ENCODE measurements at regions not wholly inside any gene's neighbourhood (a gene's known extent, or its start where the extent isn't known, plus 50 kb on each side); places are given as distances from the start of the nearest gene placed in this dataset.
"Not testable (repeated sequence)": the region's sequence is repeated elsewhere in the genome, so short reads cannot be mapped to it uniquely, and the experiment has no call there.

DNA sequence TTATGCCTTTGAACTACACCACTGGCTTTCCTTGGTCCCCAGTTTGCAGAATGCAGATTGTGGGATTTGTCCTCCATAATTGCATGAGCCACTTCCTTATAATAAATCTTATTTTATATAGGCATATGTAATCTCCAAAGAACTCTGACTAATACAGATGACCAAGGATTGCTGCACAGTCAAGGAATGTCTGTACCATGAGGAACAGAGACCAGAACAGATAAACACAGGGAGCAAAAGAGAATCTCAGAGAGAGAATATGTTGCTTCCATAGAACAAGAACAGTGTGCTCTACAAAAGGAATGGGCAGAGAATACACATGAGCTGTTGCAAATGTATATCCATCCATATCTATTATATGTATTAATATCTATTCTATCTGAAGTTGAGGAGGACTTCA, 111.1 kb downstream of the ADRA2C start:
- peaks cover 4% of the 10 kb centered on the region for H3K36me3 Mint-ChIP-seq (ENCODE audit: low read depth)
- H3K27me3 Mint-ChIP-seq: peaks cover 40% of the 10 kb centered on the region
- H3K9me3 Mint-ChIP-seq: peaks cover 13% of the 10 kb centered on the region
- H3K4me3 Mint-ChIP-seq: no peak overlapping the region
- H3K27ac Mint-ChIP-seq: no peak overlapping the region
- ChIA-PET POLR2A (no interaction called here), CTCF (no interaction called here)
- DNase-seq: no peak
- peaks cover 14% of the 10 kb centered on the region for H3K4me1 Mint-ChIP-seq

DNA sequence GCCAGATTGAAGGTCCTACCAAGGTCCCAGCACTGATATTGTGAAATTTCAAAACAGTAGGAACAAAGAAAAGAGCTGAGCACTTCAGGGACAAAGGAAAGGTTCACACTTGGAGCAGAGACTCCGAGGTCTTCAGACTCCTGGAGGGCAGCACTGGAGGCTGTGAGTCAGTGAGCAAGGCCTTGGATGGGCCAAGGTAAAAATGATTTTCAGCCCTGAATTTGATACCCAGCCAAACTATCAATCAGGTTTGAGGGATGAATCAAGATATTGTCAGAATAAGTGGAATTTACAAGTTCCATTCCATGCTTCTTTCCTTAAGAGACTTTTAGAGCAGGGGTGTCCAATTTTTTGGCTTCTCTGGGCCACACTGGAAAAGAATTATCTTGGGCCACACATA, 111.7 kb downstream of the ADRA2C start:
- no peak overlapping the region for H3K4me3 Mint-ChIP-seq
- peaks cover 38% of the 10 kb centered on the region for H3K27me3 Mint-ChIP-seq
- peaks cover 13% of the 10 kb centered on the region for H3K9me3 Mint-ChIP-seq
- ChIA-PET CTCF (no interaction called here), POLR2A (no interaction called here)
- DNase-seq: no peak
- peaks cover 14% of the 10 kb centered on the region for H3K4me1 Mint-ChIP-seq
- H3K36me3 Mint-ChIP-seq (ENCODE audit: low read depth): peaks cover 4% of the 10 kb centered on the region
- no peak overlapping the region for H3K27ac Mint-ChIP-seq

DNA sequence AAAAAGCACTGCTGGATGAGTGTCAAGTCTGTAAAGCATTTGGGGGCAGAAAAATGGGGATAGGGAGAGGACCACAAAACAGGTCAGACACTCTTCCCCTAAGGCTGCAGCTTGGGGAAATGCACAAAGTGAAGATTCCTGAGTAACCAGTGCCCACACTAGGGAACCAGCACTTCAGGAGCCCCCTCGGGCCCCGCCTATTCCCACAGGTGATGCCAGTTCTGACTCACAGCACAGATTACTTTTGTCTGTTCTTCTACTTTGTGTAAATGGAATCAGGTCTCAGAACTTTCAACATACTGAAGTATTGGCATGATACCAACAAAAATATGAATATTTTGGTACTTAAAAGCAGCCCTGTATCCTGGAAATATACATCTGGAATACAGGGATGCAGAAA, 112.5 kb downstream of the ADRA2C start:
- peaks cover 4% of the 10 kb centered on the region for H3K36me3 Mint-ChIP-seq (ENCODE audit: low read depth)
- H3K4me3 Mint-ChIP-seq: no peak overlapping the region
- peaks cover 14% of the 10 kb centered on the region for H3K4me1 Mint-ChIP-seq
- ChIA-PET POLR2A (no interaction called here), CTCF (no interaction called here)
- H3K27me3 Mint-ChIP-seq: peaks cover 35% of the 10 kb centered on the region
- peaks cover 13% of the 10 kb centered on the region for H3K9me3 Mint-ChIP-seq
- no peak for DNase-seq
- no peak overlapping the region for H3K27ac Mint-ChIP-seq

DNA sequence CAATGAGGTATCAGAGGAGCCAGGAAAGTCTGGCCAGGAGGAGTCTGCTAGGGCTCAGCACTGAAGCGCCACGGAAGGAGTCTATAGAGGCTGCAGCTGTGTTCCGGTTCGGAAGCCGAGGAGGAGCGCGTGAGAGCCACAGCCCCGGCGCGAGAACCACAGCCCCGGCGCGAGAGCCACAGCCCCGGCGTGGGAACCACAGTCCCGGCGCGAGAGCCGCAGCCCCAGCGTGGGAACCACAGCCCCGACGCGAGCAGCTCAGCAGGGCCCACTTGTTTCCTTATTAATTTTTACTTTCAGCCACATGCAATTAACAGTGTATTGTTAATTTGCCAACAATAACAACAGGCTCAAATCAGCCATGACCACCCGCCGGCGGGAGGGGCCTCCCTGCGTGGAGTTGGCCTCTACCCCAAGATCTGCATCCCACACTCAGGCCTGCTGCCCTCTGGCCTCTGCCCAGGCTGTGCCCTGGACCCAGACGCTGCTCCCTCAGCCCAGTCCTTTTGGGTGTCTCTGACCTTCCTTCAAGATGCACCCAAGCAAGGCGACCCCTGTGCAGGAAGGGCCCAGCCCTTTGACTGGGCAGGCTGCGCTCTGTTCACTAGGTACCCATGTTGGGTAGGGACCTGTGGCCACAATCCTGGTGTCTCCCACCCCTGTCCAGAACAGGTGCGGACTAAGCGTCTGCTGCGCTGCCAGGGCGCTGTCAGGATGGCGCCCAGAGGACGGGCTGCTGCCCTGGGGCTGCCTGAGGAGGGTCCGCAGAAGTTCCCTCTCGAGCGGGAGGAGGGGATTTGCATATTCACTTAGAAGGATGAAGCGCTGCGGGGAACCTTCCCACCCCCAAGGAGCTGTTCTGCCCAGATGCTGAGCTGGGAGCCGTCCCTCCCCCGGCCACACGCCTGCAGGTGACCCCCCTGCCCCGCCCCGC, 113.8 kb downstream of the ADRA2C start:
- DNase-seq: peak; percentile 15
- Mint-ChIP-seq H3K27me3 (peaks cover 38% of the 10 kb centered on the region), H3K27ac (no peak overlapping the region), H3K4me1 (peaks cover 14% of the 10 kb centered on the region), H3K9me3 (peaks cover 13% of the 10 kb centered on the region), H3K36me3 (ENCODE audit: low read depth) (peaks cover 4% of the 10 kb centered on the region), H3K4me3 (no peak overlapping the region)
- POLR2A ChIA-PET: interaction anchor here (0.7 kb wide), 1 partner anchor 438 kb away, joined by 4 read pairs; the partner anchor contains the start of gene HGFAC
- CTCF ChIA-PET: interaction anchor here (0.7 to 1.2 kb wide), 4 partner anchors 11 to 555 kb away, joined by 3 read pairs; no protein-coding TSS in a partner anchor

DNA sequence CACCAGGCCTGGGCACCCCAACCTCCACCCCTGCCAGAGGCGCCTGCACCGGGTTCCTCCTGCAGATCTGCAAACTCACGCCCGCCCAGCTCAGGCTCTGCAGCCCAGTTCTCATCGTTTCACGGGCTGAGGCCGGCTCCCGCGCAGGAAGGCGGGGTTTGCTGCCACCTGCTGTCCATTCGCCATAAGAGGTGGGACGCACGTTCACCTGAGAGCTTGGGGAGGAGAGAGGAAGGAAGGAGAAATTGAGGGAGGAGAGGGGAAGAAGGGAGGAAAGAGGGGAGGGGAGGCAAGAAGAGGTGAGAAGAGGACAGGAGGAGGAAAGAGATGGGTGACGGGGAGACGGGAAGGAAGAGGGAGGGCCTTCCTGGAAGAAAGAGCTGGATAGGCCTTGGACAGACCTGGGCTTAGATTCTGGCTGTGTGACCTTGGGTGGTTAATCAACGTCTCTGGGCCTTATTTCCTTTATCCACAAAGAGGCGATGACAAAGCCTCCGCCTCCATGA, 114.5 kb downstream of the ADRA2C start:
- ChIA-PET CTCF (interaction anchor here (0.7 to 1.2 kb wide), 4 partner anchors 12 to 555 kb away, joined by 3 read pairs; no protein-coding TSS in a partner anchor), POLR2A (no interaction called here)
- peaks cover 38% of the 10 kb centered on the region for H3K27me3 Mint-ChIP-seq
- H3K9me3 Mint-ChIP-seq: peaks cover 13% of the 10 kb centered on the region
- DNase-seq: peak; percentile 70
- H3K4me3 Mint-ChIP-seq: no peak overlapping the region
- H3K36me3 Mint-ChIP-seq (ENCODE audit: low read depth): peaks cover 4% of the 10 kb centered on the region
- no peak overlapping the region for H3K27ac Mint-ChIP-seq
- H3K4me1 Mint-ChIP-seq: peaks cover 14% of the 10 kb centered on the region

DNA sequence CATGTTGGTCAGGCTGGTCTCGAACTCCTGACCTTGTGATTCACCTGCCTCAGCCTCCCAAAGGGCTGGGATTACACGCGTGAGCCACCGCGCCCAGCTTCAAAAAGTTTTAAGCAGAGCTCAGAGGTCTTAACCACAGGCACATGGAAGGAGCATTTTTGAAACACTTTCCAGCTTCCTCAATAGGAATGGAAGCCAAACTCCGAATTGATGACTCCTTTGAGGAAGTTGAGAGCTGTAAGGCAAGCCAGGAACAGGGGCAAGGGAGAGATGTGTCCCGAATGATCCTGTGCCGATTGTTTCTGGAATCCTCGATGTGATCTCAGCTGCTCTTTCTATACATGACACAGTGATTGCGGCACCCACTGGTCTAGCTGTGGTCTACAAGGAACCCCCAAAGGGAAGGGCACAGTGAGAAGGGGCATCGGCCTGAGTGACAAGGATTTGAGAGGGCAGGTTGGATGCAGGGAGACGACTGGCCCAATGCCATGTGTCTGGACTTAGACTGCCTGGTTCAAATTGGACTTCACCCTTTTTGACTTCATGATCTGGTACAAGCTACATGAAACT, 116.2 kb downstream of the ADRA2C start:
- POLR2A ChIA-PET; H3K27ac Mint-ChIP-seq; H3K4me3 Mint-ChIP-seq; H3K36me3 Mint-ChIP-seq (ENCODE audit: low read depth); DNase-seq; CTCF ChIA-PET: not testable (repeated sequence)
- Mint-ChIP-seq H3K4me1 (peaks cover 14% of the 10 kb centered on the region), H3K9me3 (peaks cover 11% of the 10 kb centered on the region), H3K27me3 (peaks cover 42% of the 10 kb centered on the region)

DNA sequence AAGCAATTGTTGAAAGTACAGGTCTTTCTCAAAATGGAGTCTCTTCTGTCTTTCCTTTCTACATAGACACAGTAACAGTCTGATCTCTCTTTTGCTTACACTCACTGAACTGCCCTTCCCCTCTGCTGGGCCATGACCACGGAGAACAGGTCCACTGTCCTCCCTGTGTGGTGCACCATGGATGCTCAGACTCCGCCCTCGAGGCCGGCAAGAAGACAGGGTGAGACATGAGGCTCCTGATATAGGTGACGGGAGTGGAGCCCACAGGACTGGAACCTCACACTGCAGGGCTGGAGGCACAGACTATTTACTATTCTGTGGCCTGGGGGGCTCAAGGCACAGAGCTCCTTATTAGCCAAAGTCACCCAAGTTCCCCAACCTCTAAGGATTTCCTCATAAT, 118.1 kb downstream of the ADRA2C start:
- H3K27ac Mint-ChIP-seq: not testable (repeated sequence)

DNA sequence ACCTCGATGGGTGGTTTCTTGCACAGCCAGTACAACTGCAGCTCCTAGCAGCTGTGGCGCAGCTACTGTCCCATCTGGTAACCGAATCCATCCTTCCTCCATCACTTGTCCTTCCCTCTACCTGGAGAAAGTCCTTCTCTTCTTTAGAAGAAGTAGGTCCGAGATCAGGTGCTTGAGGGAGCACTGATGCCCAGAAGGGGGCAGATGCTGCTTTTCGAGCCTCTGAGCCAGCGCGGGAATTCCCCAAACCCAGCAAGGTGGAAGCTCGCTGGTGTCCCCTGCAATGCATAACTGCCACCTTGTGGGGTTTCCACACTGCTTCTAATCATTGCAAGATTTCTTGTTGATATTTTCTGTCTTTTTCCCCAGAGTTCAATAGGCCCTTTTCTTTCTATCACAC, 127.4 kb downstream of the ADRA2C start:
- H3K36me3 Mint-ChIP-seq (ENCODE audit: low read depth); POLR2A ChIA-PET; H3K4me1 Mint-ChIP-seq; H3K27me3 Mint-ChIP-seq; H3K27ac Mint-ChIP-seq; CTCF ChIA-PET; H3K4me3 Mint-ChIP-seq; H3K9me3 Mint-ChIP-seq: not testable (repeated sequence)
- DNase-seq: peak; percentile 24

More for the DNA sequence above, 118.1 kb downstream of the ADRA2C start:
- POLR2A ChIA-PET; H3K4me1 Mint-ChIP-seq; CTCF ChIA-PET; H3K9me3 Mint-ChIP-seq; DNase-seq; H3K4me3 Mint-ChIP-seq; H3K36me3 Mint-ChIP-seq (ENCODE audit: low read depth): not testable (repeated sequence)
- H3K27me3 Mint-ChIP-seq: peaks cover 25% of the 10 kb centered on the region

DNA sequence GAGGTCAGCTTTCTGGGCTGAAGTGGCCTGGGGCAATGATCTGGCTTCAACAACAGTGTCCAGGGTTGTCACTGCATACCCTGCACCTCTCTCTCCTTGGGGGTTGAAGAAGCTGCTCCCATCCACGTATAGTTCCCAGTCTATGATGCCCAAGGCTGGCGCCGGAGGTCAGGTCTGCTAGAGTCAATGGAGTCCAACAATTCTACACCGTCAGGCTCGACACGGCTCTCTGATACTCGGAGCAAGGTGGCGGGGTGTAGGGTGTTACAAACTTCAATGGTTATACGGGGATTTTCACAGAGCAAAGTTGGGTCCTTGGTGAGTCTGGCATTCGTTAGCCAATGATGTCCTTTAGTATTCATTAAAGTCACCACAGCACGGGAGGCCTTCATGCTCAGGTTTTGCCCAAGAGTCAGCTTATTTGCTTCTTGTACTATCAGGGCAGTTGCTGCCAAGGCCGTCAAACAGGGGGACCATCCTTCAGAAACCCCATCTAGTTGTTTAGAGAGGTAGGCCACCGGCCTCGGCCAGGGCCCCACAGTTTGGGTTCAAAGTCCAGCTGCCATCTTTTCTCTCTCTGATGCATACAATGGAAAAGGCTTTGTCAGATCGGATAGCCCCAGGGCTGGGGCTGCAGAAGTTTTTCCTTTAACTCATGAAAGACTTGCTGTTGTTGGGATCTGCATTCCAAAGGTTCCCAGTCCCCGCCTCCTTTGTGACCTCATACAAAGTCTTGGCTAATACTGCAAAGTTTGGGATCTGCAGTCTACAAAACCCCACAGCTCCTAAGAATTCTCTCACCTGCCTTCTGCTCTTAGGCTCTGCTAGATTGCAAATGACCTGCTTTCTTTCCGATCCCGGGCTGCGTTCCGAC, 128.1 kb downstream of the ADRA2C start:
- POLR2A ChIA-PET, H3K4me1 Mint-ChIP-seq: not testable (repeated sequence)

DNA sequence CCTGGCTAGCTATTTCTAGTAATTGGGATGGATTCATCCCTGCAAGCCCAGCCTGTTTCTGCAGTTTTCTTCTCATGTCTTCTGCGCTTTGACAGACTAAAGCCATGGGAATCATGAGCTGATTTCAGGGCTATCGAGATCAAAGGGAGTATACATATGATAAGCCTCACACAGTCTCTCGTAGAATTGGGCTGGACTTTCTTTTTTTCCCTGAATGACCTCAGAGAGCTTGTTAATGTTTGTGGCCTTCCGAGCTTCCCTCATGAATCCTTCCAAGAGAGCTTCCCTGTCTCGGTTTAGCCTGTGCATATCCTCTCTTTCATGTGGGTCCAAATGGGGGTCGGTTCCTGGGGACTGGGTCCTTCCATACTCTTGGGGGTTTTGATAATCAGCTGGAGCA, 130.3 kb downstream of the ADRA2C start:
- no peak for DNase-seq
- Mint-ChIP-seq H3K9me3 (no peaks in the 10 kb centered on the region), H3K27ac (no peak overlapping the region), H3K36me3 (ENCODE audit: low read depth) (no peaks in the 10 kb centered on the region), H3K4me3 (no peak overlapping the region), H3K27me3 (peaks cover 2% of the 10 kb centered on the region), H3K4me1 (no peaks in the 10 kb centered on the region)
- ChIA-PET CTCF (no interaction called here), POLR2A (no interaction called here)

More for the DNA sequence above, 128.1 kb downstream of the ADRA2C start:
- H3K9me3 Mint-ChIP-seq; H3K36me3 Mint-ChIP-seq (ENCODE audit: low read depth); CTCF ChIA-PET; H3K27me3 Mint-ChIP-seq; H3K4me3 Mint-ChIP-seq; DNase-seq; H3K27ac Mint-ChIP-seq: not testable (repeated sequence)

DNA sequence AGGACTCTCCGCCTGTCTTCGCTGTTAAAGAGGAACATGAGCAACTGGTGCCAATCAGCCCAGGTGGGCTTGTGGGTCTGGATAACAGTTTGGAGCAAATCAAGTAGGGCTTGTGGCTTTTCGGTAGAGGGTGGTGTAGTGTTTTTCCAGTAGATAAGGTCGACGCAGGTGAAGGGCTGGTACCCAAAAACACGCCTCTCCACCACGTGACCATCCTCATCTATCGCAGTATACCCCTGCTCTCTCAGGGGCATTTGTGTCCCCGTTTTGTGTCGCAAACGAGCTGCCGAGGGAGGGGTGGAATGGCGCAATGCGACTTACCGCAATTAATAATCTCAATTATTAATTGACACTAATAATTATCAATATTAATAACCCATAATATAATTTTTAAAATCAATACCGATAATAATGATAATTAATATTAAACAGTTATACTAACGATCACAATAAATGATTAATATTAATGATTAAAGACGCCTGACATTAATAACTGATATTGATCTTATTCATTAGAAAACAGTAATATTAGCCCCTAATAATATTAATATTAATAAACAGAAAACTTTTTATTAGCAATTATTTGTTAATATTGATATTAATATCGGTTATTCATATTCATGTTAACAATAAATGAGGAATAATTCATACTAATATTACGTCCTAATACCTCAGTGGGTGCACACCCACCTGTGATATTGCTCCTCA, 130.8 kb downstream of the ADRA2C start:
- H3K27me3 Mint-ChIP-seq; H3K36me3 Mint-ChIP-seq (ENCODE audit: low read depth); POLR2A ChIA-PET; H3K4me1 Mint-ChIP-seq; DNase-seq; H3K9me3 Mint-ChIP-seq; H3K27ac Mint-ChIP-seq; H3K4me3 Mint-ChIP-seq: not testable (repeated sequence)
- CTCF ChIA-PET: interaction anchor here (0.5 kb wide), 1 partner anchor 52 kb away, joined by 4 read pairs; no protein-coding TSS in a partner anchor

DNA sequence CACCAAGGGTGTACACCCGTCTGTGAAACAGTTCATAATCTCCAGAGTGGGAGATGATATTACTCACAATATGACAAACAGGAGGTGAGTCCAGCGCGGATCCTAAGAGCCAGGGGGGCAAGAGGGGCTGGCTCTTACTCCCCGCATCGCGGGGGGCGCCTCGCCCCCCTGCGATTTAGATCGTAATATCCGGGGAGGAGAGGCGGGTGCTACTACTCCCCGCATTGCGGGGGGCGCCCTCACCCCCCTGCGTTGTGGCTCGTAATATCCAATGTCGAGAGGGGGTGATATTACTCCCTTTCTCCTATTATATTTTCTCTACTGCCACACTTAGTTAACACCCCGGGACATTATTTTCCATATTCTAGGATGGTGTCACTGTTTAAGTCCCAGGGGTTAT, 131.9 kb downstream of the ADRA2C start:
- Mint-ChIP-seq H3K4me1 (no peaks in the 10 kb centered on the region), H3K4me3 (no peak overlapping the region), H3K36me3 (ENCODE audit: low read depth) (no peaks in the 10 kb centered on the region), H3K9me3 (no peaks in the 10 kb centered on the region), H3K27ac (no peak overlapping the region), H3K27me3 (peaks cover 4% of the 10 kb centered on the region)
- CTCF ChIA-PET: no interaction called here
- POLR2A ChIA-PET: no interaction called here
- no peak for DNase-seq
